Central memory CD8-positive, alpha-beta T cell (primary cell): ENCODE measurements at regions not wholly inside any gene's neighbourhood (a gene's known extent, or its start where the extent isn't known, plus 50 kb on each side); places are given as distances from the start of the nearest gene placed in this dataset.

Experiments
- ATAC-seq: fragments of 150-1000 bp; cut with Tn5 transposase; replicated peaks from 2 replicates; pipeline ENCODE4 v1.10.0; 2022; ENCODE audit warnings: mild to moderate bottlenecking, moderate FRiP score, moderate number of reproducible peaks; ENCODE audit not compliant: poor library complexity, severe bottlenecking; ENCODE audit errors: extremely low read depth
- DNase-seq, 2 donors: peaks; one replicate each; pipeline ENCODE4 v3.0.0; 2021; ENCODE audit warnings: low spot score in 2 of 2
- H3K27ac Mint-ChIP-seq: one replicate; pipeline ENCODE4 v1.8.0; 2022; ENCODE audit warnings: low read depth, mild to moderate bottlenecking, moderate library complexity, mixed read lengths
- H3K27me3 Mint-ChIP-seq: one replicate; pipeline ENCODE4 v1.8.0; 2022; ENCODE audit warnings: mixed read lengths
- H3K36me3 Mint-ChIP-seq: one replicate; pipeline ENCODE4 v1.8.0; 2022; ENCODE audit warnings: mild to moderate bottlenecking, moderate library complexity, mixed read lengths; ENCODE audit not compliant: insufficient read depth
- H3K4me1 Mint-ChIP-seq: one replicate; pipeline ENCODE4 v1.8.0; 2022; ENCODE audit warnings: mixed read lengths
- H3K4me3 Mint-ChIP-seq: one replicate; pipeline ENCODE4 v1.8.0; 2022; ENCODE audit warnings: mild to moderate bottlenecking, moderate library complexity, mixed read lengths
- H3K9me3 Mint-ChIP-seq: one replicate; pipeline ENCODE4 v1.8.0; 2022; ENCODE audit warnings: mixed read lengths

DNA sequence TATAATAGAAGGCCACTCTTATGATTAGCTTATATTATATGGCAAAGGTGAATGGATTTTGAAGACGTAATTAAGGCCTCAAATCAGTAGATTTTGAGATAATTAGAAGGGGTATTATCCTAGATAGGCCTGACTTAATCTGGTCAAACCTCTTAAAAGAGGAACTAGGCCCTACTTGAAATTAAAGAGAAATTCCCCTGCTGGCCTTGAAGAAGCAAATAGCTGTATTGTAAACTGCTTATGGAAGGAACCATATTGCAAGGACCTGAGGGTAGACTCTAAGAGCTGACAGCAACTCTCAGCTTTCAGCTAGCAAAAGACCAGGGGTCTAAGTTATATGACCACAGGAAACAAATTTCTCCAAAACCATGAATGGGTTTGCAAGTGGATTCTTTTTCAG, 219.0 kb upstream of the ONECUT1 start:
- Mint-ChIP-seq H3K27me3 (peaks cover 7% of the 10 kb centered on the region), H3K9me3 (peaks cover 11% of the 10 kb centered on the region), H3K36me3 (no peaks in the 10 kb centered on the region), H3K27ac (no peak overlapping the region), H3K4me3 (no peak overlapping the region), H3K4me1 (no peaks in the 10 kb centered on the region)
- ATAC-seq (no peak), DNase-seq (no peak)

DNA sequence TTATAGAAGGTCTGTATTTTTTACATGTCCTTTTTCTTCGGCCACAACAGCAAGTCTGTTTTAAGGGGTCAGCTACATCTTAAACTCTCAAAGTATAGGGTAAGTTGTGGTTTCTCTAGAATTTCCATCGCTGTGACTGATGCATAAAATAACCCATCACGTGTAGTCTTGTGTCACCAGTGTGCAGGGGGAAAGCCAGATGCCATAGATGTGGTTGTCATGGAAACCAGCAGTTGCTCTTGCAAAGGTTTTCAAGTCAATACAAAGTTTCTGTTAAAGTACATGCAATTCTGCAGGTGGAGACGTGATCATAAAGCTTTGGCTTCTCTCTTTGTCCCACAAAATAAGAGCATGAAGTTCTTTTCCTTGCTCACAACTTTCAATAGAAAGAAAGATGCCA, 210.3 kb upstream of the ONECUT1 start:
- Mint-ChIP-seq H3K36me3 (no peaks in the 10 kb centered on the region), H3K27ac (no peak overlapping the region), H3K4me3 (no peak overlapping the region), H3K4me1 (no peaks in the 10 kb centered on the region), H3K27me3 (peaks cover 21% of the 10 kb centered on the region), H3K9me3 (no peaks in the 10 kb centered on the region)
- ATAC-seq (no peak), DNase-seq (no peak)

DNA sequence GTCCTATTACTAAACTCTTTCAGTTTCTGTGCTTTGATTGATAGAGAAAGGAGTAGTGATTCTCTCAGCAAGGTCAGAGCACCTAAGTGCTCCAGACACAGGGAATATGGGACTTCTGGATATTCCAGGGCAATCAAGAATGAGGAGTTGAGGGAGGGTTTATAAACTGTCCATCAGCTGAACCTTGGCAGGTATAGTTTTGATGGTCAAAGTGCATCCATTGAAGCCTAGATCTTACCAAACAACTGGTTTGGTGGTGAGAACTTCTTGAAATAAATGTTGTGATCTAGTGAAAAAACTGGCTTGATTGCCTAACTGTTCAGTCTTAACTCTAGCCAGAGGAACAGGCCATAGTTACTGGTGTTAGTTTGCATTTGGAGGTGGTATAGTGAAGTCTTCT, 207.0 kb upstream of the ONECUT1 start:
- Mint-ChIP-seq H3K4me1 (no peaks in the 10 kb centered on the region), H3K9me3 (no peaks in the 10 kb centered on the region), H3K4me3 (no peak overlapping the region), H3K36me3 (no peaks in the 10 kb centered on the region), H3K27me3 (peaks cover 3% of the 10 kb centered on the region), H3K27ac (no peak overlapping the region)
- ATAC-seq (no peak), DNase-seq (no peak)

DNA sequence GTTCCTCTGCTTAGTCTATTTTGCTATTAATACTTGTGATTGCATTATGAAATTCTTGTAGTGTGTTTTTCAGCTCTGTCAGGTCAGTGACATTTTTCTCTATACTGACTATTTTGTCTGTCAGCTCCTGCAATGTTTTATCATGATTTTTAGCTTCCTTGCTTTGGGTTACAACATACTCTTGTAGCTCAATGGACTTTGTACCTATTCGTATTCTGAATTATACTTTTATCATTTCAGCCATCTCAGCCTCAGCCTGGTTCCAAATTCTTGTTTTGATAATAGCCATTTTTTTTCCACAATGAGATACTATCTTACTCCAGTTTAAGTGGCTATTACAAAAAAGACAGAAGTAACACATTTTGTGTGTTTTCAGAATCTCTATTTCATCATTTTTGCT, 204.2 kb upstream of the ONECUT1 start:
- H3K4me3 Mint-ChIP-seq: no peak overlapping the region
- no peak for DNase-seq
- H3K27ac Mint-ChIP-seq: no peak overlapping the region
- H3K4me1 Mint-ChIP-seq: no peaks in the 10 kb centered on the region
- no peaks in the 10 kb centered on the region for H3K9me3 Mint-ChIP-seq
- no peaks in the 10 kb centered on the region for H3K36me3 Mint-ChIP-seq
- no peaks in the 10 kb centered on the region for H3K27me3 Mint-ChIP-seq
- no peak for ATAC-seq

- no peak overlapping the region for H3K27ac Mint-ChIP-seq
- H3K27me3 Mint-ChIP-seq: no peaks in the 10 kb centered on the region
- no peaks in the 10 kb centered on the region for H3K36me3 Mint-ChIP-seq
- H3K4me1 Mint-ChIP-seq: no peaks in the 10 kb centered on the region
- ATAC-seq (no peak), DNase-seq (no peak)
- H3K9me3 Mint-ChIP-seq: no peaks in the 10 kb centered on the region
- H3K4me3 Mint-ChIP-seq: no peak overlapping the region
Measured at GRCh38 chr15:52984507-52984906, 194.4 kb upstream of the ONECUT1 start.

- DNase-seq (no peak), ATAC-seq (no peak)
- Mint-ChIP-seq H3K36me3 (no peaks in the 10 kb centered on the region), H3K4me3 (no peak overlapping the region), H3K27ac (no peak overlapping the region), H3K9me3 (no peaks in the 10 kb centered on the region), H3K27me3 (no peaks in the 10 kb centered on the region), H3K4me1 (no peaks in the 10 kb centered on the region)
Measured at GRCh38 chr15:52980446-52980845, 190.3 kb upstream of the ONECUT1 start.

DNA sequence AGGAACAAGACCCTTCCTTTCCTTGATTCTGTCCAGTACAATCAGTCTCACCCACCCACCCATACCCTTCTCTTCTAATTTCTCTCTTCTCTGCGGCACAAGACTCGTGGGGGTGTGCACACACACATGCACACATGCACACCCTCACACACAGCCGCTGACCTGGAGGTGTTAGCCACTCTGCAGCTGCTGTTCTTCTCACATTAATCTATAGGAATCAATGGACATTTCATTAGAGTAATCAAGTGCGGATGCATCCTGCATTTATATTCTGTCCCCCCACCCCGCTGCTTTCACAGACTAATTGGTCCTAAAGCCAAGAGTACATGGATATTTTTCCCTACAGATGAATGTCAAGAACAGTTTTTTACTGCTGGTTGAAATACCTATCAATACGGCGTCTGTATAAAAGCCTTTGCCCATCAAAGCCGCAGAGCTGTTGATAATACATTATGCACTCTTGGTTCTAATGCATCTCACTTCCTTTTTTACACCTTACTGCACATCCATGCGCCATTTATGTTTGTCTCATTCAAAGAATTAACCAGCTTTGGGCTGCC, 186.5 kb upstream of the ONECUT1 start:
- no peak for DNase-seq
- no peaks in the 10 kb centered on the region for H3K36me3 Mint-ChIP-seq
- no peaks in the 10 kb centered on the region for H3K9me3 Mint-ChIP-seq
- peaks cover 6% of the 10 kb centered on the region for H3K27me3 Mint-ChIP-seq
- H3K4me1 Mint-ChIP-seq: no peaks in the 10 kb centered on the region
- ATAC-seq: no peak
- no peak overlapping the region for H3K27ac Mint-ChIP-seq
- no peak overlapping the region for H3K4me3 Mint-ChIP-seq

DNA sequence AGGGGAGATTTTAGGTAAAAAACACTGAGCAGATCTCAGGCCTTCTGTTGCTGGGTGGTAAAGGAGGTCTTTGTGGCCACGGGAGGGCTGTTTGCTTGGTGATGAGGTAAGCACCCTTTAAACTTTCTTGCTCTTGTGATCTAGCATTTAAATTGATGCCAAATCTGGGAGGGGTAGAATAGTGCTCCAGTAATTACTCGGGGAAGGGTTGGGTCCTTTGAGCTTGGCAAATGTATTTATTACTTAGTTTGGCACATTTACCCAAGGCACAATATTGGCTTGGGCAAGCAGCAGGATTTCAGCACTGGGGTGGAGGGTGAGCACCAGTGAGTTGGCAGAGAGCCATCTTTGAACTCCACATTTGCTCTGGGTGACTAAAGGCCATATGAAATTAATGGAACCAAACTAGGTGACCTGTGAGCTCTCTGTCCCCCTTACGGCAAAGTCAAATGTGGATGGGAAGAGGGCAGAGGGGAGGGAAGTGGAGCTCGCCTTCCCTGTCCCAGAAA, 185.9 kb upstream of the ONECUT1 start:
- no peak for DNase-seq
- H3K27me3 Mint-ChIP-seq: peaks cover 12% of the 10 kb centered on the region
- no peak for ATAC-seq
- no peak overlapping the region for H3K4me3 Mint-ChIP-seq
- no peaks in the 10 kb centered on the region for H3K36me3 Mint-ChIP-seq
- H3K27ac Mint-ChIP-seq: no peak overlapping the region
- no peaks in the 10 kb centered on the region for H3K4me1 Mint-ChIP-seq
- H3K9me3 Mint-ChIP-seq: no peaks in the 10 kb centered on the region

DNA sequence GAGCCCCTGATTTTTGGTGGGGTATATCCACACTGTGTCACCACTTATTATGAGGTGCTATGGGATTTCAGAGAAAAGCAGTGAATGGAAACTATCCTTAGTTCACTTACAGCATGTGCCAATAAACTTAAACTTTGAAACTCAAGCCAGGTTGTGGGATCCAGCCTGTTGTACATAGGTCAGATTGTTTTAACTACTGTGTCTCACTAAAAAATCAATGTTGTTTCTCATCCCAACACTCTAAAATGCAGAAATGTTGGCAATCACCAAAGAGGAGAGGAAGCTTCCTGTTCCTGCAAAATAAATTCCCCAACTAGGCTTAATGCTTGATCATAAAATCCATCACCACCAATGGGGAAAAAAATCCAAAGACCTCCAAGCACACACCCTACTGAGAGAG, 173.7 kb upstream of the ONECUT1 start:
- H3K27me3 Mint-ChIP-seq: peaks cover 27% of the 10 kb centered on the region
- DNase-seq (no peak), ATAC-seq (no peak)
- no peaks in the 10 kb centered on the region for H3K36me3 Mint-ChIP-seq
- H3K9me3 Mint-ChIP-seq: peaks cover 4% of the 10 kb centered on the region
- H3K4me1 Mint-ChIP-seq: no peaks in the 10 kb centered on the region
- H3K27ac Mint-ChIP-seq: no peak overlapping the region
- no peak overlapping the region for H3K4me3 Mint-ChIP-seq

DNA sequence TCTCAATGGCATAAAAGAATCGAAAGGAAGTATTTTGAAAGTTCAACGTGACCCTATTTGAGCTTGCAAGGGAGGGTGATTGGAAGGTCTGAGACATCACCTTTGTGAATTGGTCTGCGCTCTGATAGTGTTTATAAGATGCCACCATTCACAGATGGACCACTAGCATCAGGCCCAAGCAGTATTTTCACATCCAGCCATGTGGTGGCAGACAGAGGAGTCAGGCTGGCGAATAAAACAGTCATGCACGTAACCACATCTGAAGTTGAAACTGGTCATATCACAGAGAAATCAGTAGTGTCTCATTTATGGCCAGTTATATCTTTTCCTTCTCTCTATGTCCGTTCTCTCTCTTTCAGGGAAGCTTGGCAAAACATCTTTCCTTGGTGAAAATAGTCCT, 170.1 kb upstream of the ONECUT1 start:
- Mint-ChIP-seq H3K27ac (no peak overlapping the region), H3K4me1 (no peaks in the 10 kb centered on the region), H3K9me3 (peaks cover 4% of the 10 kb centered on the region), H3K36me3 (no peaks in the 10 kb centered on the region), H3K4me3 (no peak overlapping the region), H3K27me3 (peaks cover 17% of the 10 kb centered on the region)
- ATAC-seq (no peak), DNase-seq (no peak)

- H3K4me1 Mint-ChIP-seq: no peaks in the 10 kb centered on the region
- H3K27ac Mint-ChIP-seq: no peak overlapping the region
- H3K9me3 Mint-ChIP-seq: no peaks in the 10 kb centered on the region
- ATAC-seq (no peak), DNase-seq (no peak)
- peaks cover 48% of the 10 kb centered on the region for H3K27me3 Mint-ChIP-seq
- no peaks in the 10 kb centered on the region for H3K36me3 Mint-ChIP-seq
- H3K4me3 Mint-ChIP-seq: no peak overlapping the region
Measured at GRCh38 chr15:52943746-52944145, 153.6 kb upstream of the ONECUT1 start.

DNA sequence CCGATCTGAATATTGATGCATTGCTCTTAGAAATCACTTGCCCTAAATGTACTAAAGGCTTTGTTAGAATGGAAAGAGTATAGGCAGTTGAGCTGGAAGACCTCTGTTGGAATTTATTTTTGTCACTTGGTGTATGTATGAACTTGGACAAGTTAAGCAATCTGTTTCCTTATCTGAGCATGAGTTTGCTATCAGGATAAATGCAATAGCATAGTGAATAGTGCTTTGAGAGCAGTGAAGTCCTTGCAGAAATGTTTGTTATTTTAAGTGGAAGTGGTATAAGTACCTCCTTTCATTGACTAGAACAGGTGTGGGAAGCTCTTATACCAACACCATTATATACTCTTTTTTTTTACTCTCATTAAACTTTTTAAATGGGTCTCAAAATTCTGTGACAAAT, 146.4 kb upstream of the ONECUT1 start:
- DNase-seq (no peak), ATAC-seq (no peak)
- no peaks in the 10 kb centered on the region for H3K4me1 Mint-ChIP-seq
- peaks cover 6% of the 10 kb centered on the region for H3K9me3 Mint-ChIP-seq
- no peak overlapping the region for H3K4me3 Mint-ChIP-seq
- H3K36me3 Mint-ChIP-seq: no peaks in the 10 kb centered on the region
- peaks cover 16% of the 10 kb centered on the region for H3K27me3 Mint-ChIP-seq
- H3K27ac Mint-ChIP-seq: no peak overlapping the region

DNA sequence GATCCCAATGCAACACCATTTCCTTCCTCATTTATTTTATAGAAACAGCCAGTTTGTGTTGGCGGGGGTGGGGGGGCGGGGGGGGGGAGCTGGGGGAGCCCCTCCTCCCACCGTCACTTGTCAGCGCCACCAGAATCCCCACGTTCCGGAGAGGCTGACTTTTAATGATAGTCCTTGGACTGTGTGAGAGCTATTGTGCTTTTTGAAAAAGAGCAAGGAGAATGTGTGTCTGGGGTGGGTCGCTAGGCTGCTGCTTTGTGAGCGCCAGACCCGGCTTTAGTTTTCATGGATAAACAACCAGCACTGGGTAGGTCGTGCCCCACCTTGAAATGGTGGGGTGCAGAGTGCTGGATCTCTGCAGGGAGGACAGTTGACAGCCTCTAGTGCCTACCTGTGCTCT, 135.0 kb upstream of the ONECUT1 start:
- Mint-ChIP-seq H3K4me1 (no peaks in the 10 kb centered on the region), H3K36me3 (no peaks in the 10 kb centered on the region)

GRCh38 chr15:52924630-52925029, 134.5 kb upstream of the ONECUT1 start:
- H3K27ac Mint-ChIP-seq: no peak overlapping the region
- H3K36me3 Mint-ChIP-seq: no peaks in the 10 kb centered on the region
- H3K9me3 Mint-ChIP-seq: no peaks in the 10 kb centered on the region

More for the DNA sequence above, 135.0 kb upstream of the ONECUT1 start:
- Mint-ChIP-seq H3K4me3 (no peak overlapping the region), H3K27ac (no peak overlapping the region), H3K27me3 (peaks cover 25% of the 10 kb centered on the region), H3K9me3 (no peaks in the 10 kb centered on the region)
- ATAC-seq (no peak), DNase-seq (no peak)

More at GRCh38 chr15:52924630-52925029, 134.5 kb upstream of the ONECUT1 start:
- H3K27me3 Mint-ChIP-seq: peaks cover 25% of the 10 kb centered on the region
- H3K4me1 Mint-ChIP-seq: no peaks in the 10 kb centered on the region
- H3K4me3 Mint-ChIP-seq: no peak overlapping the region
- DNase-seq: no peak
- no peak for ATAC-seq
